Activated CD4-positive, alpha-beta T cell treated with anti-CD3 and anti-CD28 coated beads, Interleukin-2, amount 50 U/mL, for 4 hours (primary cell): ENCODE measurements at regions not wholly inside any gene's neighbourhood (a gene's known extent, or its start where the extent isn't known, plus 50 kb on each side); places are given as distances from the start of the nearest gene placed in this dataset.

Source experiments
- DNase-seq, 2 experiments: peaks; one replicate each; pipeline ENCODE4 v3.0.0-alpha.2; 2020

DNA sequence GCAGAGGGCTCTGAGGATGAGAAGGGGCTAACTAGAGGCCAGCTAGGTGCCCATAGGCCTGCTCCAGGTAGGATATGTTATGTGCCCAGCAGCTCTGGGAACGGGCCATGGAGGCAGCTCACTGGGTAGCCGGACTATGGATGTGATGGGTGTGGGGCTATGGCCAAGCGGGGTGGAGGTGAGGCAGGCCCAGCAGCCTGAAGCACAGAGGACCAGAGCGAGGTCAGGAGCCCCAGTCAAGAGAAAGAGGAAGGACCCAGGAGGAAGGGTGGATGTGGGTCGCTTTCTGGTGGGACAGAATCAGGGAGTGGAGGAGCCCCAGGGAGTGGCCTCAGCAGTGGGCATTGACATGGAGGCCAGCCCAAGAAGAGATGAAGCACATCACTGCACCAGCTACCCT is 117.9 kb upstream of the MLN start:
- no peak for DNase-seq

DNA sequence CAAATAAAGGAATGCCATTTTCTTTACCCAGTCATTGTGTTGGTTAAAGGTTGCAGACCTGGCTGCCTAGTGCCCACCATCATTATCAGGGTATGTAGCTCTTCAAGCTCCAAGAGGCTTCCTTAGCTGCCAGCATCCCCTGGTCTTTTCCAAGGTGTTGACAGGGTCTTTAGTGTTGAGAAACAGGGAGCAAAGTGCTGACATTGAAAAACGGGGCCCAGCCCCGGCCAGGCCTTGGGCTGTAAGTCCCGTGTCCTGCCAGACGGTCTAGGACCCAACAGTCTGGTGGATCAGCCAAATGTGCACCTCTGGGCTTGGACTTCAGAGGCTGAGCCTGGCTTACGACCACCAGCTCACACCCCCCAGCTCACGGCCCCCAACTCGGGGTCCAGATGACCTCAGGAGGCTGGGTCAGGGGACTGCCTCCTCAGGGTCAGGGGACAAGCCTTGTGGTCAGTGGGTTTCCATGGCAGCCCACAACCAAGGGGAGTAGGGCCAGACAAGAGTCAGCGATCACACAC is 114.4 kb upstream of the MLN start:
- DNase-seq, result no peak

GRCh38 chr6:33915134-33915533 is 111.3 kb upstream of the MLN start:
- no peak for DNase-seq

GRCh38 chr6:33914645-33915044 is 110.8 kb upstream of the MLN start:
- peak; percentile 25 to 32 for DNase-seq

- DNase-seq, result no peak
These were observed 108.4 kb upstream of the MLN start for GRCh38 chr6:33912195-33912594.

DNA sequence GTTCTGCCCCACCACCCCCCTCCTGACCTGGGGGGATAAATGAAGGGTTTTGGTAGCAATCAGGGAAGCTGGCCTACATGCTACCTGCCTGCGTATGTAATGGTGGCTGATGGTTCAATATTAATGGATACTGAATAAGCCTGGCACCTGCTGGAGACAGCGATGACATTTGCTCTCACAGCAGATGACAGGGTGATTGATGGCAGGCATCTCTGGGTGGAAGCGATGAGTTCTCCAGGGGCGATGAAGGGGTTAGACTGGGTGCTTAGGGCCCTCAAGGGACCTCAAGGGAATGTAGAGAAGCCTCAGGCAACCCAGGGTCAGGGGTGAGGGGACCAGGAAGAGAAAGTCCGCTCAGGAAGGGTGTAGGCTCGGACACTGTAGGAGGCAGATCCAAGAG is 107.7 kb upstream of the MLN start:
- no peak for DNase-seq

DNA sequence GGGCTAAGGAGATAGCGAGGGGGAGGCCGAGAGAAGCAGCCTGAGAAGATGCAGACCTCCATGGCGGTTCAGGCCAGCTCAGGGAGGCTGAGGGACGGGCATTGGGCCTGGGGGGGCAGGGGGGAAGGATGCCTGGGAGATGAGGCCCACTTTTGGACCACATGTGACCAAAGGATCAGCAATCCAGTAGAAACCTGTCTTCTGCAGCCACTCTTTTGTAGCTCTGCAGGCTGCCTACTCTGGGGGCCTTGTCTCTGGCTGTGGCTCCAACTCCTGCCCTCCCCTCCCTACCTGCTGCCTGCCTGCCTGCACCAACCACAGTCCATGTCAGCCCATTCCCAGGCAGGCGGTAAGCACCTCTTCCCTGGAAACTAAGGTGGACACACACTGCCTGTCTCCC is 106.8 kb upstream of the MLN start:
- no peak for DNase-seq

DNA sequence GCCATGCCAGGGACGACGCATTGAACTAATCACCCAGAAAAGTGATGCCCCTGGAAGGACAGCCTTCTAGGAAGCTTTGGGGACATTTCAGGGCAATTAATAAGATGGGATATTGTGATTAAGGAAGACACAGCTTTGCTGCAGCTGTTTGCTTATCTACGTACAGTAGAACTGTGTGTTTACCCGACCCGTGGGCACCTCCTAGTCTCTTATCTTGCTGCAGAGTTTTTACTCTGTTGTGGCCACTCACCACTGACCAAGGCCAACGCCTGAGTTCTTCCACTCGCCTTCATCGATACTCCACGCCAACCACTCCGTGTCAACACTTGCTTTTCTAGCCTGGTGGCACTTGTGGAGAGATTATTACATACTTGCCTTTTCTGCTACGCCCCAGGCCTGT is 105.9 kb upstream of the MLN start:
- no peak for DNase-seq

GRCh38 chr6:33908025-33908424 is 104.2 kb upstream of the MLN start:
- no peak for DNase-seq

GRCh38 chr6:33907227-33907626 is 103.4 kb upstream of the MLN start:
- DNase-seq, result no peak

- no peak for DNase-seq
These were observed 102.6 kb upstream of the MLN start for GRCh38 chr6:33906439-33906838.

DNA sequence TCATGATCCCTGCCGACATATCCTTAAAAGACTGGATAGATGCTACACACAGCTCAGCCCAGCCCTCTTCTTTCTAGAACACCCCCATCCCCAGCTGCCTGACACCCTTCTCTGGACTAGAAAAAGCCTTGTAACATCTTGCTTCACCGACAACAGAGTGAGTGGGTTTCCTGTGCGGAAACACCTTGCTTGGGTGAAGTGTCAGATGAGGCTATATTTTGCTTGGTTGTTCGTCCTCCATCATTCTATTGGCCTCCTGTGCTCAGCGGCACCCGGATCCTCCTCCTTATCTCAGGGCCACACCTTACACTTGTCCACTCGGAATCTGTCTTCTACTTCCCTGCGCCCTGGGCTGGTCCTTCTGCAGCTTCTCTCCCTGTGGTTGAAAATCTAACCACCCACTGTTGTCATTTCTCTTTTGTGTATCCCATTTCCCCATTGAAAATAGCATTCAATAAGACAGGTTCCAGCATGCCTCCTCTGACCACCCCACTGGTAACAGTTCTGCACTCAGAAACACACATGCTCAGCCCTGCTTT is 101.3 kb upstream of the MLN start:
- peak; percentile 9 to 14 for DNase-seq

DNA sequence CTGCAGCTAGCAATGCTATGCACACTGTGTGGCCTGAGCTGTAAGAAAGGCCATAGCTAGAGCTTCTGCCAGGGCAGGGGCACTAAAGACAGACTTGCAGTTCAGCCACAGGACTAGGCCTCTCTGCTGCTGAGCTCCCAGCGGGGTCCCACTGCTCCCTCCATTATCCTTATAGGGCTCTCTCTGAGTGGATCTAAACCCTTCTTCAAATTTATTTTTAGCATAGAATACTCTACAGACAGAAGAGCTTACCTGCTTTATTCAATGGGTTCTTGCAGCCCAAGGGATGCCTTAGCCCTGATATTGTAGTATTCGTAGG is 100.9 kb upstream of the MLN start:
- no peak for DNase-seq

DNA sequence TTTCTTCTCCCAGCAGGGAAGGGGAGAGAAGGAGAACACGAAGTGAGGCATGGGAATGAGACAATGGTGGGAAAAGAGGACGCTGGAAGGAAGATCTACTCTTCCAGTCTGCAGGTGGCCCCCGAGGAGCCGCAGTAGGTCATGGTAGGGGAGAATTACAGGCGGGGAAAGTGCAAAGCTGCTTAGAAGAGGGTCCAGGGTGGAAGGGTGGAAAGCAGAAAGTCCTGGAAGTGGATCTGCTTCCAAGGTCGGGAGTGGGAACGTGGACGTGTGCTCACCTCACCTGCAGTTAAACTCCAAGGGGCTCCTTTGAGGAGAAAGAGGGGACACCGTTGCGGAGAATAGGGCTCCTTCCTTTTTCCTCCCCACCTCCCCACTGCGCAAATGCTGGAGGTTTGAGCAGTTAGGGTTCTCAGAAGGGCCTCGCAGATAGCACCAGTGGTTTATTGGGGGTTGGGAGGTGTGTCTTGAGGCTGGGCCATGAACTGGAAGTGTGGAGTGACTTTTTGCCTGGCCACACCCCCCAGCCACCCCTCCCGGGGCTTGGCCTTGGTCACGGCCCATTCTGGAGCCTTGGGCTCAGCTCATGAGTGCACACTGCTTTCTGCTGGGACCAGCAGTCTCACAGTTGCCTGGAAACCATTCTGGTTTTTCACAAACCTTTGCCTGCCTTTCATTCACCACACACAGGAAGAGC is 100.4 kb upstream of the MLN start:
- DNase-seq, result peak; percentile 39 to 41

- no peak for DNase-seq
These were observed 99.8 kb upstream of the MLN start for GRCh38 chr6:33903579-33903978.

DNA sequence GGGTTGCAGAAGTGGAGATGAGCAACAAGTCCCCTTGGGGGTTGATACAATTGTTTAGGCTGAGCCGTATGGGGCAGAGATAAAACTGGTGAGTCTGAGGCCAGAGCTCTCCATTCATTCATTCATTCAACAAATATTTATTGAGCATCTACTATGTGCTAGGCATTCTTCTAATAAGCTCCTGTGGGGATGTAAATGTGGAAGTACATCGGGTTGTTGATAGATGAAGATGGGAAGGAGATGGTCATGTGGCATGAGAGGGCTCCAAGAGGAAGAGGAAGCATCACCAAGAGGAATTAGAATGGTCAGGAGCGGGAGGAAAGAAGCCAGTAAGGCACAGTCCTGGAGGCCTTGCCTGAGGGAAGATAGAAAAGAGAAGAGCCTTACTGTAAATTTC is 98.7 kb upstream of the MLN start:
- DNase-seq, result no peak

DNA sequence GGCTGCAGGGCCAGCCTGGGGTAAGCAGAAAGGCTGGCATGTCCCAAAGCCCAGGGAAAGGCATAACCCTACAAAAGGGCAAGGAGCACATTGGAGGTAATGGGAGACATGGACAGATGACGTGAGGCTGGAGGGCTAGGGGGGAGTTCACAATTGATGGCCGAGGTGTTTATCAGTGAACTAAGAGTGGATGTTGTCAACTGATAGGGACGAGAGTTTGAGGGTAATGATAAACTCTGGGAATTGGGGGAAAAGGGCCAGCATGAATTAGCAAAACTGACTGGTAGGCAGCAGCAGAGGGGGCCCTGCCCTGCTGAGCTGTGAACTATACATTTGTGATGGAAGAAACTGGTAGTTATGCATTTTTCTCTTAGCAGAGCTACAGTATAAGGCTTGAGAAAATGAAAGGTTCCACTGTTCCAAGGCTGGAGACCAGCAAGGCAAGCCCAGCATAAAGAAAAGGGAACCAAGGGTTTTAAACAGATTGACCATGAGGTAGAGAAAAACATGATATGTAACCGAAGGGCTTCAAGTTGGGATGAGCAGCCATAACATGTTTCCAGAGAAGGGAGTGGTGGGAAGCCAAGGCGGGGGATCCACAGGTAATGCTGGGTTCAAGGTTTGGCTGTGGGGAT is 98.1 kb upstream of the MLN start:
- no peak for DNase-seq

GRCh38 chr6:33898771-33899170 is 95.0 kb upstream of the MLN start:
- DNase-seq, result no peak

DNA sequence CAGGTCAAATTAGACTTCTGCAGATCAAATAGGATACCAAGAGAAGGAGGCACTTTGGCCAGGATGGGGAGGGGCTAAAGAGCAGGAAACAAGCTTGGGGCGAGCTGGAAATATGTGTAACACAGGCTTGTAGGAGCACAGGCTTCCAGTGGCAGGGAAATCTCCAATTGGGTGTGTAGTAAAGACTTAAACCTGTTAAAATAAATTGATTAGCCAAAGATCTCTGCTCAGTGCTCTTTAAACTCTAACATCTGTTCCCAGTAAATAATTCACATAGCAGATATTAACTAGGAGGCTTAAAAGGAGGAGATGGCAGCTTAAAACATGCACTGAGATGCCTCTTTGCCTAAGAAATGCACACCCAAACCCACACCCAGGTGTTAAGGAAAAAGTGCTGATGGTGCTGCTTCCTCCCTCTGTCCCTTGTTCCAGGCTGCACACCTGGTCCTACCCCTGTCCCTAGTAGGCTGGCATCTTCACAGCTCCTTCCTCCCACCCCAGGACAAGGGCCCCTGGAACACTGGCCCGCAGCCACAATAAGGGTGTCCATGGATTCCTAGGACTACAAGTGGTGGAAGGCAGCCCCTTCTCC is 93.5 kb upstream of the MLN start:
- DNase-seq, result no peak

DNA sequence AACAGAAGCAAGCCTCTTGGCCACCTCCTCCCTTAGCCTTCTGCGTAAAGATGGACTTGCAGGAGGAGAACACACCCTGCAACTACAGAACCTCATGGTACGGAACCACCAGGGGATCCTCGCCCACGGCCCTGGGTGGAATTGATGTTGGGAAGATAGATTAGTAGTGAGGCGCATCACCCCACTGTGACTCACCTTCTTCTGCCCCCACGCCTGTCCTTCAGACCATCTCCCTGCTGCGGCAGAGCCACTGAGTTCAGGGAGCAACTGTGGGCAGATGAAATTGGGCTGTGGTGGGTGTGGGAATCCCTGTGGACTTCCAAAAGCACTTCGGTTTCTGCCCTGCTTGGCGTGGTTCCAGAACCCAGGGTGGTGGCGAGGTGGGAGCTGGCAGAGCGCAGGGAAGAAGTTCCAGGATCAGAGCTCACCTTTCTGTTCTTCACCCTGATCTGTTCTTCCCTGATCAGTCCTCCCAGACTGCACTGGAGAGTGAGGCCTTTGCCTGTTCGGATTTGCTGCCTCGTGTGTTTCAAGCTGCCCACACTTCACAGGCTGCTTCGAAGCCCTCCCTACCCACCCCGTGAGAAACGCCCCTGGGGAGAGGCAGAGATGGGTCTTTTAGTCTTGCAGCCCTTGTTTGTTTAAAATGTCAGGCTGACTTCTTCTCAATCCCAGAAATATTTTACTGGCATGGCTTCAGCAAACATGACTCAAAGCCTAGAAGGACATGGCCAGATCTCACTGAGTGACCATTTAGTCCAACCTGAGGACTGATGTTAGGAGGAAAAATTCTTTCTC is 92.8 kb upstream of the MLN start:
- DNase-seq, result no peak

DNA sequence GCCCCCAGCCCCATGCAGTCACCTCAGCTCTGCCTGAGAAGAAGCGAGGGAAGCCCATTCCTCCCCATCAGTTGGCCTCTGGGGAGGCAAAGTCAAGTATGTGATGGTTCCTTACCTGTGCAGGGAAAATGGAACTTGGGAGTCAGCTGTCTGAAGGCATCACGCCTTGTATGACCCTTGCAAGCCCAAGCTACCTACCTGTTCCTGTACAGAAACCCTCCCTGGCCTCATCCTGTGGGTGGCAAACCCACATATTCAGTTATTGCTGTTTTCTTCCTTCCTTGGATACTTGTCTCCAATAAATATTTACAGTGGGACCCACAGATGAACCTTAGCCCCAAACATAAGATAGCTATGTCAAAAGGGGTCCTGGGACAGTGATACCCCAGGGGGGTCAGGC is 92.2 kb upstream of the MLN start:
- no peak for DNase-seq

DNA sequence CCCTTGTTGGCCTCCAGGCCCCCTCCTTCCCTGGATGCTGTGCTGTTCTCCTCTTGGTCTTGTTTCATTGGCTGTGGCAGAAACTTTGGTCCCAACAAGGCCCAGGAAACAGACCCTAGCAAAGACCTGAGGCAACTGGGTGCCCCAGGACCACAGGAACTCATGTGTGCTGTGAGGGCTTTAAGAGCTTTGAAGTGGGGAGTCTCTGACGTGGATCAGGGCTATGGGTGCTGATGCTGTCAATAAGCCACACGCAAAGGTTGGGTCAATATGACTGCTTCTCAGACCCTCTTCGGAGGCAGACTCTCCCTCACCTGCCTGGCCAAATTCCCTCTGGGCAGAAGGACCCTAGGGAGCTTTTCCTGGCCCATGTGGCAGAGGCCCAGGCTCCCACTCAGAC is 91.5 kb upstream of the MLN start:
- DNase-seq, result no peak

DNA sequence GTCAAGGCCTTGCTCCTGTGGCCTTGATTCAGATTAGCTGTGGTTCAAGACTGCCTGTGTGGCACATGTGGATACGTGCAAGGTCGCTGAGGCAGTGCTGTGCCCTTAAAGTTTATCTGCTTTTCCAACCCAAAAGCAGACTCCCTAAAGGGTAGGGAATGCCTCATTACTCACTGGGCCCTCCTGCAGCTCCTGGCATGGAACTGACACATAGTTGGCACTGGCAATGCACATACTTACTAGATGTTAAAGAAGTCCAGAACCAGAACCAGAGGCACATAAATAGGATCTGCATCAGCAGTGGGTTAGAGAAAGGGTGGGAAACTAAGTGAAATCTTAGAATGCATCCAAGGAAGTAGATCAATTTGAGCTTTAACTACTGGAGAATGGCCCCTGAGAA is 90.6 kb upstream of the MLN start:
- no peak for DNase-seq
